Eye (tissue), 1 donor: ENCODE measurements at regions not wholly inside any gene's neighbourhood (a gene's known extent, or its start where the extent isn't known, plus 50 kb on each side); places are given as distances from the start of the nearest gene placed in this dataset.

Experiments used
- DNase-seq: peaks from one replicate; pipeline ENCODE4 v3.0.0-alpha.2; 2015

DNA sequence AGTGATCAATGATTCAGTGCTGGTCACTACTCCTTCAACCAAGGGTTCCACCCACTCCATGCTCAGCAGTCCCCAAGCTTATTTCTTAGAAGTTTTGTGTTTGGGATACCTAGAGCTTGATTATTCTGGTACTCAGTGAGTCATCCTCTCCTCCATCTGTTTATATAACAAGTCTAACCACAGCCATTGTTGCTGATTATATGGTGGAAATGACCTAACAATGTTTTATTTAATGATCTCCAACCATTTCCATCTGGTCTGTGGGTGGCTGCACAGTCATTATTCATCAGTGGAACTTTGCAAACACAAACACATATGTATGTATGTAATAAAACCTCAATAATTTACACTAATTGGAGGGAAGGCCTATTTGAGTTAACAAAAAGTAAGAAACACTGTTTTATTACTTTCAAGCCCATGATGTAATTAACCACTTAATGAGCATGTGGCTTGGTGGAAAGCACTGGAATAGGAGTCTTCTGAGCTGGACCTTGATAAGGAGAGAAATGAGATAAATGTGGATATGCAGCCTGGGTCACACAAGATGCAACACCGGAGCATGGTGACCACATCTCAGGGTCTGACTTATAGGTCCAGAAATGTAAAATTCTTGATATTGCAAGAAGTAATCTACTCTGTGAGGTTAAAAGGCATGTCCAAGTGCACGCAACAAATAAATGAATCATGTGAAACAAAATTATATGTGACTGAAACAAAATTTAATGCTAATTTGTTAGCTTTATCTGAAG lies 99.0 kb upstream of the WLS start:
- DNase-seq = no peak

DNA sequence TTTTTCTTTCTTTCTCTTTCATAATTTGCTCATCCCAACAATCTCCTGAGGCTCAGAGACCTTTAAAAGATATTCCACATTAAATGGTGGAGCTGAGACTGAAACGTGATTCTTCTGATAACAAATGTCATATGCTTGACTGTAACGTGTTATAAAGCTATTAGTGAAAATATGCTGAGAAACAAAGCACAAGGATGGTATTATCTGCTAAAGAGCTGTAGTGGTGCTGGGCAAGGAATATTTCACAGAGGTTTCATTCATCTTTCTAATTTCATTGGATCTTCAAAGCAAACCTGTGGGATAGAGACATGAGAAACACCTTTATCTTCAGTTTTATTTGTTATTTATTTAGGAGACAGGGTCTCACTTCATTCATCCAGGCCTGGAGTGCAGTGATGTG lies 98.1 kb upstream of the WLS start:
- no peak for DNase-seq

DNA sequence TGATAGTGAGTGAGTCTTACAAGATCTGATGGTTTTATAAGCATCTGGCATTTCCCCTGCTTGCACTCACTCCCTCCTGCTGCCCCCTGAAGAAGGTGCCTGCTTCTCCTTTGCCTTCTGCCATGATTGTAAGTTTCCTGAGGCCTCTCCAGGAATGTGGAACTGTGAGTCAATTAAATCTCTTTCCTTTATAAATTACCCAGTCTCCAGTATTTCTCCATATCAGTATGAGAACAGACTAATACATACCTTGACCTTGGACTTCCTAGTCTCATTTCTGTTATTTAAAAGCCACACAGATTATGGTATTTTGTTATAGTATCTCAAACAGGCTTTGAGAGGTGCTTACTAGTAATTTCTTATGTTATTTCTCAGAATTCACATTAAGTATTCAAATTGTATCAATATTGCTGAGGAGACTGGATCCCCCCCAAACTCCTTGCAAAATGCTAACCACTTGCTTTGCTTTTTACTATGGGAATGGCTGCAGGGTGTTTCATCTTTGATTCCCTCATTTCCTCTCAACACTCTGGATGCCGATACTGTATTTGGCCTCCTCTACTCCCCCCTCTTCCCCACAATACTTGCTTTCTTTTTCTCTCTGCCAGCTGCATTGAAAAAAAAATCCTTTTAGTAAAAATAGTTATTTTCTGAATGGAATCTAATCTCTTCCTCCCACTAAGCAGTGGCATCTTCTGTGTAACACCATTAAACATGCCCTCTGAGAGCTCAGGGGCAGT lies 96.9 kb upstream of the WLS start:
- DNase-seq = no peak

DNA sequence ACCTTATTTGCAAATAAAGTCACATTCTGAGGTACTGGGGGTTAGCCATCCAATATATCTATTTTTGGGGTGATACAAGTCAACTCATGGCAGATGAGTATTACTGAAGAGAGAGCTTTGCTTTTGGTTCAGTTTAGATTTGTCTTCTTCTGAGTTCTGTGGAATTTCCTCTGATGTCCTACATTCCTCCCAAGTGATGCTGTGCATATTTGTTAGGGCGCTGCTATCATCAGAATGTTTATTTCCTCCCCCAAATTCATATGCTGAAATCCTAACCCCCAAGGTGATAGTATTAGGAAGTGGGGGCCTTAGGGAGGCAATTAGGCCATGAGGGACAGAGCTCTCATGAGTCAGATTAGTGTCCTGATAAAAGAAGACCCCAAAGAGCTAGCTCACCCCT lies 96.2 kb upstream of the WLS start:
- DNase-seq = no peak

DNA sequence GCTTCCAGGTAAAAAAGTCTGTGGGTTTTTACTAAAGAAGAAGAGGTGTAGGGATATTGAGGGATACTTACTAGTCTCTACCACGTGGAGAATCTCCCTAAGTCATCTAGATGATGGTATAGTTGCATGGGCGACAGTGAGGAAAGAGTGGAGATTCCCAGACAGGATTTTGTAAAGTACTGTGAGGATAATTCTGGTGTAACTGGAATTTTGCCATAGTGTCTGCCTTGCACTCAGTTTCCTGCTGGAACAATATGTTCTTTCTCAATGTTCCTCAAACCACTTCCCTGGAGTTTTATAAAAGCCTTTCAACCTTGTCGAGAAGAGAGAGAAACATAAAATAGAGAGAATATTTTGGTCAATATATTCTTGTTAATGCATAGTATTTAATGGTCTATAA lies 95.1 kb upstream of the WLS start:
- no peak for DNase-seq

DNA sequence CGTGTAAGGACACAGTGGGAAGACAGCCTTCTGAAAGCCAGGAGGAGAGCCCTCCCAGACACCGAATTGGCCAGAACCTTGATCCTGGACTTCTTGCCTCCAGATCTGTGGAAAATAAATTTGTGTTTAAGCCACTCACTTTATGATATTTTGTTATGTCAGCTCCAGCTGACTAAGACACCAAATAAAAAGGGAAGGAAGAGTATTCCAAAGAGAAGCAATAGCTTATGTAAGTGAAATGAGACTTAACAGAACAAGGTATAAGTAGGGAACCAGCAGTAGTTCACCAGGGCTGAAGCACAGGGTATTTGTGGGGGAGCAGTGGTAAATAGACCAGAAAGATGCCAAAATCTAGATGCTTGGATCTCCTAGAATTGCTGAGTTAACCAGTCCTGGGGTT lies 94.2 kb upstream of the WLS start:
- DNase-seq = no peak

DNA sequence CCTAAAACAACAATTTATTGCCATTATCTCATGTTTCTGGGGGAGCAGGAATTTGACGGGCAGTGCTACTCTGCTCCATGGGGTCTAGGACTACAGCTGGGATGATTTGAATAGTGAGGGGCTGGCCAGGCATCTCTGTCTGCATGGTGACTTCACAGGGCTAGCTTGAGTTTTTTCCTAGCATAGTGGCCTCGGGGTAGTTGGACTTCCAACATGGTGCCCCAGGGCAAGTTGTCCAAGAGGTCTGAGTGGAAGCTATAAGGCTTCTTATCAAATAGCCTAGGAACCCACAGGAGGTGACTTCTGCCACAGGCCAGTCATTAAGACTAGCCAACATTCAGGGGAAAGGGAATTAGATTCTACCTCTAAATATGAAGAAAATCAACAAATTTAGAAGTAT lies 92.0 kb upstream of the WLS start:
- DNase-seq = no peak

DNA sequence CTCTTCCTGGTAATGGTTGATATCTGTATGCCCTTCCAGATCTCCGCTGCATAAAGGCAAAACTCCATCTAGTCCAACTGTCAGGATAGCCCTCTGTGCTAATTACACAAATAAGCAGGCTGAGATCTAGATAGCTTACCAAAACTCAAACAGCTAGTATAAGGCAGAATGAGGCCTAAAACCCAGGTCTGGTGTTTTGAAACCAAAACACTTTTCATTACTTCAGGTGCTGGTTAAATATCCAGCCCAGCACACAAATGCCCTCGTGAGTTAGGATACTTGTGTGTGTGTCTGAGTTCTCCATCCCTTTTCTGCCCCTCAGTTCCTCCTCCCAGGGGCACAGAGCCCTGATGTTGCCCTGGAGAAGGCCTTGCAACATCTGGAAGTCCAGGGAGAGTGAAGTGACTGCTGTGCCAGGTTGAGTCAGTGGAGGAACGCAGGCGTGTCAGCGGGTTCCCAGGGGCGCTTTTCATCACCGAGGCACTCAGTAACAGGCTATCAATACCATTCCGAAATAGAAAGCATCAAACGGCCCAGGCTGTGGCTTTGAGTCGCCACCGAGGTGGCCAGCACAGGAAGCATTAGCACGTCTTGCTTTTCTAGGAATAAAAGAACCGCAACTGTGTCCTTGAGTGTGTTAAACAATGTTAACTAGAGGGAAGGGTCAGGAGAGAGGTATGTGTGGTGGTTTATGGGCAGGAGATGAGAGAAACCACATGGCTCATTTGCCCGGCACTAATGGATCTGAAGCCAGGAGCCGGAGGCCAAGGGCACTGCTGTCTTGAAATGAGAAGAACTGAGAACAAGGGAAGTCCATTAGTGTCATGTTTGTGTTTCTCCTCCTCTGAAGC lies 90.7 kb upstream of the WLS start:
- DNase-seq = peak; percentile 27

DNA sequence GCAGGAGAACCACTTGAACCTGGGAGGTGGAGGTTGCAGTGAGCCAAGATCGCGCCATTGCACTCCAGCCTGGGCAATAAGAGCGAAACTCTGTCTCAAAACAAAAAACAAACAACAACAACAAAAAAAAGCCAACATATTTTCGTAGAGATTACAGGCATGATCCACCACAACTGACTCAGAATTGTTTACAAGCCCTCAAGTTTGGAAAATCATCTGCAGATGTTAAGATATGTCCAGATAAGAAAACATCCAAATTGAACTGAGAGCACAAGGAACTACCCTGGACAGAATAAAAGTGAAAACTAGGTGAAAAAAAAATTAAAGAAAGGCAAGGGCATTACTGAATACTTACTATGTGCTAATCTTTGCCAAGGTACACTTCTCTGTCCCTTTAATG lies 89.8 kb upstream of the WLS start:
- DNase-seq = no peak

DNA sequence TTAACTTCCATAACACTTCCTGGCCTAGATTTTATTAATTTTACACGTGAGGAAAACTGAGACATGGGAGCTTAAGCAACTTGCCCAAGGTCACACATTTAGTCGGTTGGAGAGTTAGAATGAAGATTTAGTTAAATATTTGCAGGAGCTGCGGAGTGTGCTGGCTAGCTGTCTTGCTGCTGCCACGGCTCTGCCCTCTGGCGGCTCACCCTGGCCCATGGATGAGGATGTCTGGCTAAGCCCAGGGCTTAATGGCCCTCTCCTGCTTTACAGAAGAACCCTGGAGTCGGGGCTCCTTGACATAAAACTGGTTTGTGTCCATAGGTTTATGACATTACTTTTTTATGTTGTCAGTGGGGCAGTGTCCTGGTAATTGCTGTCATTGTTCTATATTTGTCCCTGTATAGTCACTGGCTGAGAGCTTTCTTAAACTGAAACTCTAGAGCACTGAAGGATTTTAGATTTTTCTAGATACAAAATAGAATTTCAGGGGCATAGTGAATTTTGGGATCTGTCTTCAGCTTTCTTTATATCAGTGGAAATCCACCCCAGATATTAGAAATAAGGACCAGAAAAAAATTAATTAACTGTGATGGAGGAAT lies 88.9 kb upstream of the WLS start:
- DNase-seq = peak; percentile 72

DNA sequence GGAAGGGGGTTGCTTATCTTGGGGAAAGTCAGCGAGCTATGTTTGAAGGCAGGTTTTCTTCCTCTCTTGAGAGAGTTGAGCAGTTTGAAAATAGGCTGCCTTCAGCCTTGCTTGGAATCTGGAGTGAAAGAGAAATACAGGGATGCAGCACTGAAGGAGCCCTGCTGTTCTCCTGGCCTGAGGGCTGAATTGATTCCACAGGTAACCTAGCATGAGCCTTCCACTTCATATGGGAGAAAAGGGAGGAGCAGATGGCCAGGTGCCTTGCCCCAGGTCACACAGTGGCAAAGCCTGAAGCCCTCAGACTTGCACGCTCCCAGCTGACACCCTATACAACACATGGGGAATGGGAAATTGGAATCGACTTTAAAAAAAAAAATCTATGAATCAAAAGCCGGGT lies 88.0 kb upstream of the WLS start:
- no peak for DNase-seq

DNA sequence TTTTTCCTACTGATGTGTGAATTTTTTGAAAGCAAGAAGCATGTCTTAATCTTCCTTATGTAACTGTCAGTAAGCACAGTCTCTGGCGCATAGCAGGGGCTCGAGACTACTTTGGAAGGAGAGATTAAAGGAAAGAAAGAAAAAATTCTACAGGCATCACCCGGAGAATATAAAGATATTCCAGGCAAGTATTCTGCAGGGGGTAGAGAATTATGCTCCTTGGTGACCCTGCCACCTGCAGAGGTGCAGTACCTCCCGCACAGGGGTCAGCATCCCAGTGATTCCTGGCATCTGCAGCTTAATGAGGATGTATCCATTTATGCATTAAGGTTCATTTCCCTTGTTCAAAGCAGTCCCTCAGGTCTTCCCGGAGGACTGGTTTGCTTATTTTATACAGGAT lies 87.6 kb upstream of the WLS start:
- peak; percentile 16 for DNase-seq

DNA sequence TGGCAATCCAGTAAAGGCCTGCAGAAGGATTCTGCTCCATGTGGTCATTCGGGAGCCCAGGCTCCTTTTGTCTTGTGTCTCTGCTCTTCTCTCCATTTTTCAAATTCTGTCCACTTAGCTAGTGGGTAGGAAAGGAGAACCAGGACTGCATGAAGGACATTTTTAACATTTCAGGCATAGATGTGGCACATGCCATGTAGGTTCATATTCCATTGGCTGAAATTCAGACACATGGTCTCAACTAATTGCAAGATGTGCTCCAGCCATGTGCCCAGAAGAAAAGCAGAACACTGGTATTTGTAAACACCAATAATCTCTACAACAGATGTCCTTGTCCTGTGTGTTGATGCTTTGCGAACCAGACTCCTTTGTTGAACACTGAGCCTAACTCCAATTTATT lies 85.2 kb upstream of the WLS start:
- DNase-seq = peak; percentile 30

DNA sequence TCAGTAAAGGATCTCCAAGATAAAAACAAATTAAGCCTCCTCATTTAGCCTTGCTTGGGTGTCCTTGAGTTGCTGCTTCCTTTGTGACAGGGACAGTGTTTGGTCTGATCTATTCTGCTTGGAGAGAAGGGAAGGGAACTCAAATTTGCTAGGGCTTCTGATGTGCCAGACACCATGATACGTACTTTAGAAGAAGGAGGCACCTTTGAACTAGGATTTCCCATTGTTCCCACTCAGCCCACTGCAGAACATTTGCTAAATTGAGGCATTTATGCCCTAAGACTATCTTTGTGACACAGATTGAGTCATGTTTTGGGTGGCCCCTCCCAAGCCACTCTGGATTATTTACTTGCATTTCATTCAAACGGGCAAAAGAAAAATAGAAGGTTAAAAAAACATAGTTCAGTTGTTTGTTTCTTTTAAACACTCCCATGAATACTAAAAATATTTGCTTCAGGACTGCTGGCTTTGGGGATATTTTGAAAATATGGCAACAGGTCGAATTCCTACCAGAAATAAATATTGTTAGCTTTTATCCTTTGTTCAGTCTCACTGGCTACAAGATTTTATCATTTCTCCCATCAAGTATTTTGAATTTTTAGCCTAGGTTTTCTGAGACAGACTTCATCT lies 81.9 kb upstream of the WLS start:
- DNase-seq = no peak

DNA sequence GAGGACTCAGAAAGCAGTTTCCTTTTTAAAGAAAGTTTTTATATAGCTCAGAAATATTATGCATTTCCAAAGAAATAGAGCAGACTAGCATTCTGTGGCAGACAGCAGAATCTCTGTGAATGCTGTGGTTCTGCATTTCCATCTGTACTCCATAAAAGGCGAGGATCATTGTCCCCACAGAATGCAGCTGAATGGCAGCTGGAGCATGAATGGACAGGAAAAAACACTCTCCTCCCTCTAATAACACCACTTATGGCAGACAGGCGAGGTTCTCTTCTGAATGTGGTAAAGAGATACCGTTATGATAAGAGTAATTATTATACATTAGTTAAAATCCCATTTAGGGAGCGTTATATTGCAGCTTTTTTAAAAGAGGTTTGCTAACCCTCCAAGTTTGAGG lies 81.4 kb upstream of the WLS start:
- DNase-seq = peak; percentile 74

DNA sequence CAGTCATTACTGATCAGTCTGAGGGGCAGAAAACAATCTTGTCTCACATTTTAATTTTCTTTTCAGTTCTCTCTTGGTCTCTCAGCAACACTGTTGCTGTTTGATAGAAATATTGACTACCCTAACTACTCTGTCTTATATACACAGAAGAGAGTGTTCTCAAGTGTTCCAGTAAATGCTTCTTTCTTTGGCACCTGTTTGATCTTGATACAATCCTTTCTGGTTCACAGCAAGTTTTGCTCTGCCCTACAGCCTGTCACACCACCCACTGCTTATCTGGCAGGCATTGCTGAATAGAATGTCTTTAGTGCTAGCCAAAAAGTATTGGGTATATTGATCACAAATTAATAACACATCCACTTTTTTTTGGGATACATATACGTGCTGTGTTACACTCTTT lies 75.7 kb upstream of the WLS start:
- no peak for DNase-seq

DNA sequence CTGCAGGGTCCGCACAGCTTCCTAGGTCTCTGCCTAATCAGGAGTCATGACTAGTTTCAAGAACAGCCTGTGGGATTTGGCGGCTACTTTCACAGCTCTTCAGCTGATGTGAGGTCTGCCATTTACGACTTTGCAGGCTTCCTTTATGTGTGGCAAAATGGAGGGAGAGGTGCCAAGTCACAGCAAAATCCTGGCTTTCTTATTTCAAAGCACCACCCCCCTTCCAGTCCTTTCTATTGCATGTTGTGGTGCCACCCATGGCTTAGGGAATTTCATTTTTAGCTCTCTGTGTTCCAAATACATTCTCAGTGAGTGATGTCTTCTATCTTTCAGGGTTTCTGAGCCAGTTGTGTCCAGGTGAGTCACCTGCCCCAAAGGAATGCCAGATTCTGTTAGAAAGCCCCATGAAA lies 75.1 kb upstream of the WLS start:
- DNase-seq = no peak

DNA sequence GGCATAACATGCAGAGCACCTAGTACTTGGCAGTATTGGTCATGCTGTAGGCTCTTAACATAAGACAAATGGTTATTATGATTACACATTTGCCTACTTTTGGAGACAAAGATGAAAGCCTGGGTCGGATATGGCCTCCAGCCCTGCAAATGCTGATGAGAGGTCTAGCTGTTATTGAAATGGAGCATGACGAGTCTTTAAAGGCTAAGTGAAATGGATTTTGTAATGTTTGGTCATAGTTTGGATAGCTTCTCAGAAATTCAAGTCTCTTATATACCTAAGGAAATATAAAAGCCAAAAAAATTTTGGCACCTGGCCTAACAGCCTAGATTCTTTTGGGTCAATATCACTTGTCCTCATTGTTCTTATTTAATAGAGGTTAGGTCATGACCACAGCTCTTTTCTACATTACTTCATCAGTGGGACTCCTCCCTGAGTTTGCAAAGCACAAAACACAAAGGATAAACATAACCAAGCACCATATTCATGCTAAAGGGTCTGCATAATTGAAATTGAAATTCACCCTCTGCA lies 69.2 kb upstream of the WLS start:
- no peak for DNase-seq

DNA sequence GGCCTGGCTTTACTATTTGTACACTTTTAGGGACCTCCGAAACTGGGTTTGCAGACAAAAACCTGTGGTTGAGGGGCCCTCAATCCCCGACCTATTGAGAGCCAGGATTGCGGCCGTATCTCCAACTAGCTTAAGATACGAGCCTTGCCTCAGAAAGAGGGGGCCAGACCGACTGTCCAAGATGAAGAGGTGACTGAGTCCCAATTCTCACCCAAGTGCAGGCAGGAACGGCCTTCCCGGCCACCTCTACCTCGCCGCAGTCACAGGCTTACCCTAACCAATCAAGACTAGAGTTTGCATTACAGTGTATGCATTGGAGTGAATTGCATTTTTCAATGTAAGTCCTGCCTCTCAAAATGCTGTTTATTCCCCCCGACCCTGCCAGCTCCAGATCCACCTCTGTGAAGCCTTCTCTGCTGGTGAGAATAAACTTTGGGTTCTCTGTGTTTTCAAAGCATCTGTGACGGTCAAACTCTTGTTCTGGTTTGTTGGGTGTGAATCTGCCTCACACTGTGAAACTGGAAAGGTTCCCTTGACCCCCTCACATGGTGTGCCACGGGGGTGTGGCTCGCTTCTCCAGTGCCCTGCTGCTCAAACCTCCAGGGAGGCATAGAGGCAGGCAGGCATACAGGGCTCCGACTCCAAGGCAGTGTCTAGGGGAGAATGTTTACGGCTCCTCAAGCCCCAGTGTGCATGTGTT lies 62.2 kb upstream of the WLS start:
- peak; percentile 32 for DNase-seq

DNA sequence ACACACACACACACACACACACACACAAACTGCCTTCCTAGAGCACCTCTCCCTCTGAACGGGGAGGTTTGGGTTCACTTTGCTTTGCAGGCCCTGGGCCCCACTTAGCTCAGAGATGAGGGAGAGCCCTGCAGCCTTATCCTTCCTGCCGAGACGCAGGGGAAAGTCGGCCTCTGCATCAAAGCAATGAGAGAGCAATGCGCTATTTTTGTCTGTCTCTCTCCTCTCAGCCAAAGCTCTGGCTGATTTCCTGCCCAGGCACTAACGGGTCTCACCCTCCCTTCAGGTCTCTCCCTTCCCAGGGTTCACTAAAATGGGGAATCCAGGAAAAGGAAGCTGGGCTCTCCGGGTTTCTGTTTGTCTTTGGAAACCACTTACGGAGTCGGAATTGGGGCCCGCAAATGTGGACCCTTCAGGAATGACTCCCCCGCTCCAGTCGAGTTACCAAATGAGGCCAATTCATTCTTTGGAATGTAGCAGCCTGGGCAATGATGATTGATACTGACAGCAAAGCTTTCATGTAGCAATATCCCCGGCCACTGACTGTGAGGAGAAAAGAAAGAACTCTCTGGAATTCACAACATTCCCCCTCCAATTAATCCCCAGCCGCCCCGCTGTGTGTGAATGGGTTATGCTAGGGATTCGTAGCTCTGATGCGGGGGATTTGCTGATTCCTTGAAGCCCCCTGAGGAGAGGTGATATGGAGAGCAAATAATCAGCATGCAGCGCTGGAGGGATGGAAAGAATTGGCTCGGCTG lies 61.5 kb upstream of the WLS start:
- DNase-seq = peak; percentile 96

DNA sequence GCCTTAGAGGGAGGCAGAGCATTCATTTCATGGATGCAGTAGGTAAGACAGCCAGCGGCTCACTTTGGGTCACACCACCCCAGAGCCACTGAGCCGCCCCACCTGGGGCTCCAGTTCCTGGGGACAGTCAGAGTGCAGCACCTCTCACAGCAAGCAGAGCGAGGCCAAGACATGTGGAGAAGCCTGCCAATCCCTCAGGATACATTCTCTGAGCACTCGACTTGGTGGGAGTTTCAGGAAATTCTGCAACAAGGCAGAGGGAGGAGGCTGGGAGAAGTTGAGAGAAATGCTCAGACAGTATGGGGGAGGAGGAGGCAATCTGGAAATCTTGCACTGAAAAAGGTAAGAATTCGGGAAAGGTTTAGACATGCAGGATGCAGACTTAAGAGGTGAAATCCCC lies 60.8 kb upstream of the WLS start:
- no peak for DNase-seq
